DND-41 (cell line): ENCODE measurements at regions not wholly inside any gene's neighbourhood (a gene's known extent, or its start where the extent isn't known, plus 50 kb on each side); places are given as distances from the start of the nearest gene placed in this dataset.

Experiments
- CTCF ChIP-seq: IDR thresholded peaks from 2 replicates; pipeline ENCODE4 v1.5.1; 2012; ENCODE audit warnings: borderline replicate concordance, low read length, moderate library complexity, mild to moderate bottlenecking; ENCODE audit not compliant: poor library complexity, severe bottlenecking; ENCODE audit errors: extremely low read depth
- EZH2 ChIP-seq: IDR thresholded peaks from 3 replicates; pipeline ENCODE4 v1.6.1; 2012; ENCODE audit warnings: borderline replicate concordance, low read depth, mild to moderate bottlenecking, moderate library complexity, low read length, inconsistent platforms; ENCODE audit not compliant: severe bottlenecking

- no peak for TF ChIP-seq CTCF
- TF ChIP-seq EZH2 = no peak
Observed at GRCh38 chr10:28836435-28836743, 159.1 kb downstream of the BAMBI start.
